ENCODE measurements at regions not wholly inside any gene's neighbourhood (a gene's known extent, or its start where the extent isn't known, plus 50 kb on each side); places are given as distances from the start of the nearest gene placed in this dataset.

DNA sequence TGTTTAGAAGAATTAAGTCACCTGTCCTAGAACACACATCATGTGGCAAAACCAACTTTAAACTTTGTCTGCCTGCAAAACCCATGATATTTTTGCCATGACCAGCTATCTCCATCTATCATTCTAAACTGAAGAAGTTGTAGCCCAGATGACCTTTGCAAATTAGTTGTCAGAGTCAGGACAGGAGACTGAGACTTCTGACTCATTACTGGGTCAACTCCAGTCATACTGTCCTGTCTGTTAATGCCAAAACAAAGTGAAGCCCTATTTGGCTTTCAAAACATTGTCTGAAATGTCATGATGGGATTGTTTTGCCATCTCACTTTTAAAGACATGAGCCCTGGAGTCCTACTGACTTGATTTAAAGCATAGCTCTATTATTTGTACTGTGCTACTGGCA is 365.7 kb upstream of the CPEB2 start (continued):
- TF ChIP-seq, protein P1, sequence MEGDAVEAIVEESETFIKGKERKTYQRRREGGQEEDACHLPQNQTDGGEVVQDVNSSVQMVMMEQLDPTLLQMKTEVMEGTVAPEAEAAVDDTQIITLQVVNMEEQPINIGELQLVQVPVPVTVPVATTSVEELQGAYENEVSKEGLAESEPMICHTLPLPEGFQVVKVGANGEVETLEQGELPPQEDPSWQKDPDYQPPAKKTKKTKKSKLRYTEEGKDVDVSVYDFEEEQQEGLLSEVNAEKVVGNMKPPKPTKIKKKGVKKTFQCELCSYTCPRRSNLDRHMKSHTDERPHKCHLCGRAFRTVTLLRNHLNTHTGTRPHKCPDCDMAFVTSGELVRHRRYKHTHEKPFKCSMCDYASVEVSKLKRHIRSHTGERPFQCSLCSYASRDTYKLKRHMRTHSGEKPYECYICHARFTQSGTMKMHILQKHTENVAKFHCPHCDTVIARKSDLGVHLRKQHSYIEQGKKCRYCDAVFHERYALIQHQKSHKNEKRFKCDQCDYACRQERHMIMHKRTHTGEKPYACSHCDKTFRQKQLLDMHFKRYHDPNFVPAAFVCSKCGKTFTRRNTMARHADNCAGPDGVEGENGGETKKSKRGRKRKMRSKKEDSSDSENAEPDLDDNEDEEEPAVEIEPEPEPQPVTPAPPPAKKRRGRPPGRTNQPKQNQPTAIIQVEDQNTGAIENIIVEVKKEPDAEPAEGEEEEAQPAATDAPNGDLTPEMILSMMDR (tag by site-specific recombination; IDR thresholded peaks at IDR 0.05), result no peak

DNA sequence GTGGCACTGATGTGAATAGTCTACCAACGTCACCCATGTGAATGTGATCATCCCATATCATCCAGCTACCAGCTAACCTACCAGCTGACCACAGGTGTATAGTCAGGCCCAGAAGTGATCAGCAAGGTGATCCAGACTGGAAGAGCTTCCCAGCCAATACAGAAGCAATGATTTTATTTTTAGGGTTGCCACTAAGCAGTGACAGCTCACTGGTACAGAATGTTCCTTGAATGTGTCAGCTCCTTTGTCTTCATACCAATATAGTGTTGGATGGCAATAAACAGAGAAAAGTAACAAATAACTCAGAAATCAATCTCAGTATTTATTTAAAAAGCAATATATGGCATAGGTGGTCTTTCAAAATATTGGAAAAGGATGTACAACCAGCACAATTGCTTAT is 361.8 kb upstream of the CPEB2 start:
- Histone ChIP-seq H3K4me1 (ENCODE audit: control insufficient read depth, insufficient read depth, low read length) (no peaks in the 10 kb centered on the region), H3K27ac (ENCODE audit: extremely low read depth, low read depth, low read length) (no peak overlapping the region), H3K9me3 (ENCODE audit: control insufficient read depth, insufficient read depth, low read depth, low read length) (no peaks in the 10 kb centered on the region), H3K4me3 (ENCODE audit: low read depth, low read length) (no peak overlapping the region), H3K36me3 (ENCODE audit: control insufficient read depth in 2 of 2, insufficient read depth in 1 of 2, low read length in 2 of 2) (no peaks in the 10 kb centered on the region)
- CTCF ChIA-PET, result no interaction called here
- POLR2A ChIA-PET, result no interaction called here
- TF ChIP-seq, protein P2, sequence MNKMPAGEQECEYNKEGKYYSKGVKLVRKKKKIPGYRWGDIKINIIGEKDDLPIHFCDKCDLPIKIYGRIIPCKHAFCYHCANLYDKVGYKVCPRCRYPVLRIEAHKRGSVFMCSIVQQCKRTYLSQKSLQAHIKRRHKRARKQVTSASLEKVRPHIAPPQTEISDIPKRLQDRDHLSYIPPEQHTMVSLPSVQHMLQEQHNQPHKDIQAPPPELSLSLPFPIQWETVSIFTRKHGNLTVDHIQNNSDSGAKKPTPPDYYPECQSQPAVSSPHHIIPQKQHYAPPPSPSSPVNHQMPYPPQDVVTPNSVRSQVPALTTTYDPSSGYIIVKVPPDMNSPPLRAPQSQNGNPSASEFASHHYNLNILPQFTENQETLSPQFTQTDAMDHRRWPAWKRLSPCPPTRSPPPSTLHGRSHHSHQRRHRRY (tag by site-specific recombination; IDR thresholded peaks at IDR 0.05), result no peak
- TF ChIP-seq ZNF549 (tag by site-specific recombination; IDR thresholded peaks at IDR 0.05), result no peak
- TF ChIP-seq, protein P3, sequence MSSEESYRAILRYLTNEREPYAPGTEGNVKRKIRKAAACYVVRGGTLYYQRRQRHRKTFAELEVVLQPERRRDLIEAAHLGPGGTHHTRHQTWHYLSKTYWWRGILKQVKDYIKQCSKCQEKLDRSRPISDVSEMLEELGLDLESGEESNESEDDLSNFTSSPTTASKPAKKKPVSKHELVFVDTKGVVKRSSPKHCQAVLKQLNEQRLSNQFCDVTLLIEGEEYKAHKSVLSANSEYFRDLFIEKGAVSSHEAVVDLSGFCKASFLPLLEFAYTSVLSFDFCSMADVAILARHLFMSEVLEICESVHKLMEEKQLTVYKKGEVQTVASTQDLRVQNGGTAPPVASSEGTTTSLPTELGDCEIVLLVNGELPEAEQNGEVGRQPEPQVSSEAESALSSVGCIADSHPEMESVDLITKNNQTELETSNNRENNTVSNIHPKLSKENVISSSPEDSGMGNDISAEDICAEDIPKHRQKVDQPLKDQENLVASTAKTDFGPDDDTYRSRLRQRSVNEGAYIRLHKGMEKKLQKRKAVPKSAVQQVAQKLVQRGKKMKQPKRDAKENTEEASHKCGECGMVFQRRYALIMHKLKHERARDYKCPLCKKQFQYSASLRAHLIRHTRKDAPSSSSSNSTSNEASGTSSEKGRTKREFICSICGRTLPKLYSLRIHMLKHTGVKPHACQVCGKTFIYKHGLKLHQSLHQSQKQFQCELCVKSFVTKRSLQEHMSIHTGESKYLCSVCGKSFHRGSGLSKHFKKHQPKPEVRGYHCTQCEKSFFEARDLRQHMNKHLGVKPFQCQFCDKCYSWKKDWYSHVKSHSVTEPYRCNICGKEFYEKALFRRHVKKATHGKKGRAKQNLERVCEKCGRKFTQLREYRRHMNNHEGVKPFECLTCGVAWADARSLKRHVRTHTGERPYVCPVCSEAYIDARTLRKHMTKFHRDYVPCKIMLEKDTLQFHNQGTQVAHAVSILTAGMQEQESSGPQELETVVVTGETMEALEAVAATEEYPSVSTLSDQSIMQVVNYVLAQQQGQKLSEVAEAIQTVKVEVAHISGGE (tag by site-specific recombination; conservative IDR thresholded peaks at IDR 0.05; ENCODE audit: low read depth), result no peak
- TF ChIP-seq ZBTB17 (tag by site-specific recombination; IDR thresholded peaks at IDR 0.05), result no peak
- TF ChIP-seq, protein P4, sequence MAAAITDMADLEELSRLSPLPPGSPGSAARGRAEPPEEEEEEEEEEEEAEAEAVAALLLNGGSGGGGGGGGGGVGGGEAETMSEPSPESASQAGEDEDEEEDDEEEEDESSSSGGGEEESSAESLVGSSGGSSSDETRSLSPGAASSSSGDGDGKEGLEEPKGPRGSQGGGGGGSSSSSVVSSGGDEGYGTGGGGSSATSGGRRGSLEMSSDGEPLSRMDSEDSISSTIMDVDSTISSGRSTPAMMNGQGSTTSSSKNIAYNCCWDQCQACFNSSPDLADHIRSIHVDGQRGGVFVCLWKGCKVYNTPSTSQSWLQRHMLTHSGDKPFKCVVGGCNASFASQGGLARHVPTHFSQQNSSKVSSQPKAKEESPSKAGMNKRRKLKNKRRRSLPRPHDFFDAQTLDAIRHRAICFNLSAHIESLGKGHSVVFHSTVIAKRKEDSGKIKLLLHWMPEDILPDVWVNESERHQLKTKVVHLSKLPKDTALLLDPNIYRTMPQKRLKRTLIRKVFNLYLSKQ (tag by site-specific recombination; IDR thresholded peaks at IDR 0.05; ENCODE audit: borderline replicate concordance), result no peak
- TF ChIP-seq, protein P5, sequence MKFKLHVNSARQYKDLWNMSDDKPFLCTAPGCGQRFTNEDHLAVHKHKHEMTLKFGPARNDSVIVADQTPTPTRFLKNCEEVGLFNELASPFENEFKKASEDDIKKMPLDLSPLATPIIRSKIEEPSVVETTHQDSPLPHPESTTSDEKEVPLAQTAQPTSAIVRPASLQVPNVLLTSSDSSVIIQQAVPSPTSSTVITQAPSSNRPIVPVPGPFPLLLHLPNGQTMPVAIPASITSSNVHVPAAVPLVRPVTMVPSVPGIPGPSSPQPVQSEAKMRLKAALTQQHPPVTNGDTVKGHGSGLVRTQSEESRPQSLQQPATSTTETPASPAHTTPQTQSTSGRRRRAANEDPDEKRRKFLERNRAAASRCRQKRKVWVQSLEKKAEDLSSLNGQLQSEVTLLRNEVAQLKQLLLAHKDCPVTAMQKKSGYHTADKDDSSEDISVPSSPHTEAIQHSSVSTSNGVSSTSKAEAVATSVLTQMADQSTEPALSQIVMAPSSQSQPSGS (tag by site-specific recombination; IDR thresholded peaks at IDR 0.05; ENCODE audit: low read depth), result no peak
- TF ChIP-seq, protein P6, sequence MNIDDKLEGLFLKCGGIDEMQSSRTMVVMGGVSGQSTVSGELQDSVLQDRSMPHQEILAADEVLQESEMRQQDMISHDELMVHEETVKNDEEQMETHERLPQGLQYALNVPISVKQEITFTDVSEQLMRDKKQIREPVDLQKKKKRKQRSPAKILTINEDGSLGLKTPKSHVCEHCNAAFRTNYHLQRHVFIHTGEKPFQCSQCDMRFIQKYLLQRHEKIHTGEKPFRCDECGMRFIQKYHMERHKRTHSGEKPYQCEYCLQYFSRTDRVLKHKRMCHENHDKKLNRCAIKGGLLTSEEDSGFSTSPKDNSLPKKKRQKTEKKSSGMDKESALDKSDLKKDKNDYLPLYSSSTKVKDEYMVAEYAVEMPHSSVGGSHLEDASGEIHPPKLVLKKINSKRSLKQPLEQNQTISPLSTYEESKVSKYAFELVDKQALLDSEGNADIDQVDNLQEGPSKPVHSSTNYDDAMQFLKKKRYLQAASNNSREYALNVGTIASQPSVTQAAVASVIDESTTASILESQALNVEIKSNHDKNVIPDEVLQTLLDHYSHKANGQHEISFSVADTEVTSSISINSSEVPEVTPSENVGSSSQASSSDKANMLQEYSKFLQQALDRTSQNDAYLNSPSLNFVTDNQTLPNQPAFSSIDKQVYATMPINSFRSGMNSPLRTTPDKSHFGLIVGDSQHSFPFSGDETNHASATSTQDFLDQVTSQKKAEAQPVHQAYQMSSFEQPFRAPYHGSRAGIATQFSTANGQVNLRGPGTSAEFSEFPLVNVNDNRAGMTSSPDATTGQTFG (tag by site-specific recombination; IDR thresholded peaks at IDR 0.05; ENCODE audit: borderline replicate concordance), result no peak
- TF ChIP-seq, protein P7, sequence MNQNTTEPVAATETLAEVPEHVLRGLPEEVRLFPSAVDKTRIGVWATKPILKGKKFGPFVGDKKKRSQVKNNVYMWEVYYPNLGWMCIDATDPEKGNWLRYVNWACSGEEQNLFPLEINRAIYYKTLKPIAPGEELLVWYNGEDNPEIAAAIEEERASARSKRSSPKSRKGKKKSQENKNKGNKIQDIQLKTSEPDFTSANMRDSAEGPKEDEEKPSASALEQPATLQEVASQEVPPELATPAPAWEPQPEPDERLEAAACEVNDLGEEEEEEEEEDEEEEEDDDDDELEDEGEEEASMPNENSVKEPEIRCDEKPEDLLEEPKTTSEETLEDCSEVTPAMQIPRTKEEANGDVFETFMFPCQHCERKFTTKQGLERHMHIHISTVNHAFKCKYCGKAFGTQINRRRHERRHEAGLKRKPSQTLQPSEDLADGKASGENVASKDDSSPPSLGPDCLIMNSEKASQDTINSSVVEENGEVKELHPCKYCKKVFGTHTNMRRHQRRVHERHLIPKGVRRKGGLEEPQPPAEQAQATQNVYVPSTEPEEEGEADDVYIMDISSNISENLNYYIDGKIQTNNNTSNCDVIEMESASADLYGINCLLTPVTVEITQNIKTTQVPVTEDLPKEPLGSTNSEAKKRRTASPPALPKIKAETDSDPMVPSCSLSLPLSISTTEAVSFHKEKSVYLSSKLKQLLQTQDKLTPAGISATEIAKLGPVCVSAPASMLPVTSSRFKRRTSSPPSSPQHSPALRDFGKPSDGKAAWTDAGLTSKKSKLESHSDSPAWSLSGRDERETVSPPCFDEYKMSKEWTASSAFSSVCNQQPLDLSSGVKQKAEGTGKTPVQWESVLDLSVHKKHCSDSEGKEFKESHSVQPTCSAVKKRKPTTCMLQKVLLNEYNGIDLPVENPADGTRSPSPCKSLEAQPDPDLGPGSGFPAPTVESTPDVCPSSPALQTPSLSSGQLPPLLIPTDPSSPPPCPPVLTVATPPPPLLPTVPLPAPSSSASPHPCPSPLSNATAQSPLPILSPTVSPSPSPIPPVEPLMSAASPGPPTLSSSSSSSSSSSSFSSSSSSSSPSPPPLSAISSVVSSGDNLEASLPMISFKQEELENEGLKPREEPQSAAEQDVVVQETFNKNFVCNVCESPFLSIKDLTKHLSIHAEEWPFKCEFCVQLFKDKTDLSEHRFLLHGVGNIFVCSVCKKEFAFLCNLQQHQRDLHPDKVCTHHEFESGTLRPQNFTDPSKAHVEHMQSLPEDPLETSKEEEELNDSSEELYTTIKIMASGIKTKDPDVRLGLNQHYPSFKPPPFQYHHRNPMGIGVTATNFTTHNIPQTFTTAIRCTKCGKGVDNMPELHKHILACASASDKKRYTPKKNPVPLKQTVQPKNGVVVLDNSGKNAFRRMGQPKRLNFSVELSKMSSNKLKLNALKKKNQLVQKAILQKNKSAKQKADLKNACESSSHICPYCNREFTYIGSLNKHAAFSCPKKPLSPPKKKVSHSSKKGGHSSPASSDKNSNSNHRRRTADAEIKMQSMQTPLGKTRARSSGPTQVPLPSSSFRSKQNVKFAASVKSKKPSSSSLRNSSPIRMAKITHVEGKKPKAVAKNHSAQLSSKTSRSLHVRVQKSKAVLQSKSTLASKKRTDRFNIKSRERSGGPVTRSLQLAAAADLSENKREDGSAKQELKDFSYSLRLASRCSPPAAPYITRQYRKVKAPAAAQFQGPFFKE (tag by site-specific recombination; IDR thresholded peaks at IDR 0.05; ENCODE audit: borderline replicate concordance), result no peak
- no peak for TF ChIP-seq ZNF121 (tag by site-specific recombination; IDR thresholded peaks at IDR 0.05)
- no peak for TF ChIP-seq ZNF48 (tag by site-specific recombination; IDR thresholded peaks at IDR 0.05)
- TF ChIP-seq ZNF521 (tag by site-specific recombination; IDR thresholded peaks at IDR 0.05), result no peak
- TF ChIP-seq ZNF248 (tag by site-specific recombination; IDR thresholded peaks at IDR 0.05), result no peak
- TF ChIP-seq ZNF311 (tag by site-specific recombination; IDR thresholded peaks at IDR 0.05; ENCODE audit: borderline replicate concordance), result no peak
- TF ChIP-seq ZFP69B (tag by site-specific recombination; IDR thresholded peaks at IDR 0.05), result no peak

Data from HEK293 (cell line).